ENCODE measurements at regions not wholly inside any gene's neighbourhood (a gene's known extent, or its start where the extent isn't known, plus 50 kb on each side); places are given as distances from the start of the nearest gene placed in this dataset.
"Not testable (repeated sequence)": the region's sequence is repeated elsewhere in the genome, so short reads cannot be mapped to it uniquely, and the experiment has no call there.

GRCh38 chr3:21041621-21042020, 709.4 kb downstream of the ZNF385D start:
- DNase-seq (ENCODE audit: low read depth in 2 of 3, low spot score in 2 of 3) = no peak

- no peak for DNase-seq (ENCODE audit: low read depth in 2 of 3, low spot score in 2 of 3)
Observed at GRCh38 chr3:21036888-21037287, 714.1 kb downstream of the ZNF385D start.

GRCh38 chr3:21028412-21028811, 722.6 kb downstream of the ZNF385D start:
- DNase-seq (ENCODE audit: low read depth in 2 of 3, low spot score in 2 of 3) = no peak

GRCh38 chr3:21024563-21024962, 726.4 kb downstream of the ZNF385D start:
- DNase-seq (ENCODE audit: low read depth in 2 of 3, low spot score in 2 of 3) = no peak

- no peak for DNase-seq (ENCODE audit: low read depth in 2 of 3, low spot score in 2 of 3)
Observed at GRCh38 chr3:21020681-21021080, 730.3 kb downstream of the ZNF385D start.

- DNase-seq (ENCODE audit: low read depth in 2 of 3, low spot score in 2 of 3) = no peak
Observed at GRCh38 chr3:21020043-21020442, 731.0 kb downstream of the ZNF385D start.

GRCh38 chr3:21017115-21017852, 733.7 kb downstream of the ZNF385D start:
- DNase-seq (ENCODE audit: low read depth in 2 of 3, low spot score in 2 of 3) = no peak

- DNase-seq (ENCODE audit: low read depth in 2 of 3, low spot score in 2 of 3) = no peak
Observed at GRCh38 chr3:21013566-21013965, 737.4 kb downstream of the ZNF385D start.

GRCh38 chr3:20999661-21000060, 751.3 kb downstream of the ZNF385D start:
- DNase-seq (ENCODE audit: low read depth in 2 of 3, low spot score in 2 of 3) = no peak

- no peak for DNase-seq (ENCODE audit: low read depth in 2 of 3, low spot score in 2 of 3)
Observed at GRCh38 chr3:20997183-20997582, 753.8 kb downstream of the ZNF385D start.

GRCh38 chr3:20990896-20991295, 760.1 kb downstream of the ZNF385D start:
- DNase-seq (ENCODE audit: low read depth in 2 of 3, low spot score in 2 of 3) = no peak

- not testable (repeated sequence) for DNase-seq (ENCODE audit: low read depth in 2 of 3, low spot score in 2 of 3)
Observed at GRCh38 chr3:20989653-20990052, 761.4 kb downstream of the ZNF385D start.

GRCh38 chr3:20984594-20985205, 766.3 kb downstream of the ZNF385D start:
- no peak for DNase-seq (ENCODE audit: low read depth in 2 of 3, low spot score in 2 of 3)

GRCh38 chr3:20975188-20975651, 775.8 kb downstream of the ZNF385D start:
- DNase-seq (ENCODE audit: low read depth in 2 of 3, low spot score in 2 of 3) = no peak

GRCh38 chr3:20974396-20974795, 776.6 kb downstream of the ZNF385D start:
- no peak for DNase-seq (ENCODE audit: low read depth in 2 of 3, low spot score in 2 of 3)

- not testable (repeated sequence) for DNase-seq (ENCODE audit: low read depth in 2 of 3, low spot score in 2 of 3)
Observed at GRCh38 chr3:20970807-20971206, 780.2 kb downstream of the ZNF385D start.

- not testable (repeated sequence) for DNase-seq (ENCODE audit: low read depth in 2 of 3, low spot score in 2 of 3)
Observed at GRCh38 chr3:20967485-20967884, 781.5 kb upstream of the SGO1 start.

GRCh38 chr3:20958161-20958560, 772.2 kb upstream of the SGO1 start:
- no peak for DNase-seq (ENCODE audit: low read depth in 2 of 3, low spot score in 2 of 3)

GRCh38 chr3:20945892-20946291, 759.9 kb upstream of the SGO1 start:
- no peak for DNase-seq (ENCODE audit: low read depth in 2 of 3, low spot score in 2 of 3)

- DNase-seq (ENCODE audit: low read depth in 2 of 3, low spot score in 2 of 3) = no peak
Observed at GRCh38 chr3:20935791-20936190, 749.8 kb upstream of the SGO1 start.

GRCh38 chr3:20931834-20932233, 745.8 kb upstream of the SGO1 start:
- DNase-seq (ENCODE audit: low read depth in 2 of 3, low spot score in 2 of 3) = no peak

- no peak for DNase-seq (ENCODE audit: low read depth in 2 of 3, low spot score in 2 of 3)
Observed at GRCh38 chr3:20930034-20930433, 744.0 kb upstream of the SGO1 start.

Measured in hematopoietic multipotent progenitor cell (in vitro differentiated cells).